Heart left ventricle (tissue), 13 donors: ENCODE measurements at regions not wholly inside any gene's neighbourhood (a gene's known extent, or its start where the extent isn't known, plus 50 kb on each side); places are given as distances from the start of the nearest gene placed in this dataset.

Experiments used
- POLR2A ChIP-seq, 2 donors: fragments of 450-650 bp; IDR thresholded peaks; one replicate each; pipeline ENCODE4 v1.6.1; 2017; ENCODE audit warnings: antibody characterized with exemption in 2 of 2, mild to moderate bottlenecking in 2 of 2, moderate library complexity in 2 of 2
- TF ChIP-seq, protein P1 (sequence below), 12 donors: fragments of 200-600 bp; sonication (generic) in 4 of 12; IDR thresholded peaks; one replicate each; pipeline versions ENCODE4 v1.5.0 to v1.8.0; 2018 to 2022; ENCODE audit warnings: antibody characterized with exemption in 12 of 12, mild to moderate bottlenecking in 5 of 12
- donor health status: ischemic (EF 13 %, LVEDD 7.1; RV severe dilation, severe dysfunction).
- donor health status: DM: no; HTN: yes; CAD: no.
- donor health status: DM: no; HTN: no; CAD: no.
- donor health status: ischemic (EF 25% LVEDD 6.9; RV normal size, moderate dysfunction).
- donor health status: ischemic (EF 25% LVEDD 5.7; RV mildly dilated, moderate dysfunction).
- donor health status: ischemic (EF 35%, LVEDD 5.7; RV mildly dilated, moderate dysfunction).
- donor health status: nonischemic (EF 11% LVEDD 7.7; RV severe dilation, severe dysfunction).
- donor health status: DM: yes; HTN: yes; CAD: no.
- donor health status: PGD.
- donor health status: ischemic (EF 29% LVEDD 5.4; RV normal size, mild dysfunction).
- donor health status: nonischemic (EF 23%, LVEDD 6.1; RV moderate dilation, normal function).

DNA sequence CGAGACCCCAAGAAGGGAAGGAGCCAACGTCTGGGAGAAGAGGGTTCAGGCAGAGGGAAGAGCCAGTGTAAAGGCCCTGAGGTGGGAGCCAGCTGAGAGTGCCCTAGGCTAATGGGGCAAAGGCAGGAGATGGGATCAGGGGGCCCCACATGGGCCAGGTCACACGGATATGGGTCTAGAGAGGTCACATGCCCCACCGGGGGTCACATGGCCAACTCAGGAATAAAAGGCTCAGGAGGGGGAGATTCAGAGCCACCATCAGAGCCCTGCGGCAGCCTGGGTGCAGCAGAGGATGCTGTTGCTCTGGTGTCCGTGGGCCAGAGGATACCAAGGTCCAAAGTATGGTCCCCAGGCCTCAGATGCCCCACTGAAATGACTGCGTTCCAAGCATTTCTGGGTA is 55.3 kb upstream of the SLC6A6 start:
- TF ChIP-seq, protein P1, sequence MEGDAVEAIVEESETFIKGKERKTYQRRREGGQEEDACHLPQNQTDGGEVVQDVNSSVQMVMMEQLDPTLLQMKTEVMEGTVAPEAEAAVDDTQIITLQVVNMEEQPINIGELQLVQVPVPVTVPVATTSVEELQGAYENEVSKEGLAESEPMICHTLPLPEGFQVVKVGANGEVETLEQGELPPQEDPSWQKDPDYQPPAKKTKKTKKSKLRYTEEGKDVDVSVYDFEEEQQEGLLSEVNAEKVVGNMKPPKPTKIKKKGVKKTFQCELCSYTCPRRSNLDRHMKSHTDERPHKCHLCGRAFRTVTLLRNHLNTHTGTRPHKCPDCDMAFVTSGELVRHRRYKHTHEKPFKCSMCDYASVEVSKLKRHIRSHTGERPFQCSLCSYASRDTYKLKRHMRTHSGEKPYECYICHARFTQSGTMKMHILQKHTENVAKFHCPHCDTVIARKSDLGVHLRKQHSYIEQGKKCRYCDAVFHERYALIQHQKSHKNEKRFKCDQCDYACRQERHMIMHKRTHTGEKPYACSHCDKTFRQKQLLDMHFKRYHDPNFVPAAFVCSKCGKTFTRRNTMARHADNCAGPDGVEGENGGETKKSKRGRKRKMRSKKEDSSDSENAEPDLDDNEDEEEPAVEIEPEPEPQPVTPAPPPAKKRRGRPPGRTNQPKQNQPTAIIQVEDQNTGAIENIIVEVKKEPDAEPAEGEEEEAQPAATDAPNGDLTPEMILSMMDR (IDR thresholded peaks at IDR 0.05), result no peak
- no peak for TF ChIP-seq POLR2A (IDR thresholded peaks at IDR 0.05)
